Neural cell (in vitro differentiated cells): ENCODE measurements at regions not wholly inside any gene's neighbourhood (a gene's known extent, or its start where the extent isn't known, plus 50 kb on each side); places are given as distances from the start of the nearest gene placed in this dataset.

Source experiments
- H2AFZ ChIP-seq: fragments of 200-600, 300-800 bp; sonication (generic), shearing (Covaris generic); 2 replicates; pipeline ENCODE4 v1.6.0; 2014; ENCODE audit warnings: low read depth, mild to moderate bottlenecking, antibody characterized with exemption, low read length, moderate library complexity
- H3F3A ChIP-seq: fragments of 200-600 bp; shearing (Covaris generic); 2 replicates; pipeline ENCODE4 v1.6.1; 2016; ENCODE audit warnings: mild to moderate bottlenecking, moderate library complexity, mixed read lengths, antibody characterized with exemption, low read length; ENCODE audit not compliant: insufficient read depth, poor library complexity, severe bottlenecking
- H3K27ac ChIP-seq: fragments of 200-600, 300-800 bp; sonication (generic), shearing (Covaris generic); 2 replicates; pipeline ENCODE4 v1.5.1; 2014; ENCODE audit warnings: mild to moderate bottlenecking, low read length, moderate library complexity
- H3K27me3 ChIP-seq: fragments of 300-800, 200-600 bp; sonication (generic), shearing (Covaris generic); 2 replicates; pipeline ENCODE4 v1.6.0; 2014; ENCODE audit warnings: mild to moderate bottlenecking, low read depth, low read length, moderate library complexity; ENCODE audit not compliant: insufficient read depth
- H3K36me3 ChIP-seq: fragments of 300-800, 200-600 bp; sonication (generic), shearing (Covaris generic); 2 replicates; pipeline ENCODE4 v1.5.1; 2014; ENCODE audit warnings: mild to moderate bottlenecking, antibody characterized with exemption, low read length, moderate library complexity; ENCODE audit not compliant: insufficient read depth
- H3K4me2 ChIP-seq: fragments of 300-800, 200-600 bp; sonication (generic), shearing (Covaris generic); 2 replicates; pipeline ENCODE4 v1.6.0; 2014; ENCODE audit warnings: mild to moderate bottlenecking, low read length
- H3K4me3 ChIP-seq: fragments of 300-800, 200-600 bp; sonication (generic), shearing (Covaris generic); 2 replicates; pipeline ENCODE4 v1.5.1; 2014; ENCODE audit warnings: mild to moderate bottlenecking, low read length, moderate library complexity
- H3K79me2 ChIP-seq: fragments of 200-600 bp; shearing (Covaris generic); replicated peaks from 2 replicates; pipeline ENCODE4 v1.6.0; 2014; ENCODE audit warnings: mild to moderate bottlenecking, low read length, moderate library complexity; ENCODE audit not compliant: insufficient read depth
- H3K9ac ChIP-seq: fragments of 300-800, 200-600 bp; sonication (generic), shearing (Covaris generic); 2 replicates; pipeline ENCODE4 v1.6.1; 2016; ENCODE audit warnings: mild to moderate bottlenecking, low read length, mixed read lengths
- H3K9me2 ChIP-seq: fragments of 200-600 bp; shearing (Covaris generic); 2 replicates; pipeline ENCODE4 v1.6.1; 2016; ENCODE audit warnings: mild to moderate bottlenecking, low read length, mixed read lengths; ENCODE audit not compliant: insufficient read depth
- H3K9me3 ChIP-seq: fragments of 200-600, 300-800 bp; sonication (generic), shearing (Covaris generic); 2 replicates; pipeline ENCODE4 v1.6.1; 2016; ENCODE audit warnings: mild to moderate bottlenecking, mixed run types, low read length, moderate library complexity, mixed read lengths
- H4K20me1 ChIP-seq: fragments of 200-600 bp; shearing (Covaris generic); 2 replicates; pipeline ENCODE4 v1.6.1; 2016; ENCODE audit warnings: mild to moderate bottlenecking, mixed run types; ENCODE audit not compliant: insufficient read depth
- CTCF ChIP-seq: fragments of 450-650 bp; IDR thresholded peaks from 2 replicates; pipeline ENCODE4 v1.5.1; 2014; ENCODE audit warnings: antibody characterized with exemption, mild to moderate bottlenecking, moderate library complexity; ENCODE audit not compliant: poor library complexity, severe bottlenecking
- EP300 ChIP-seq: fragments of 450-650 bp; conservative IDR thresholded peaks from 2 replicates; pipeline ENCODE4 v1.6.1; 2014; ENCODE audit warnings: antibody characterized with exemption, mild to moderate bottlenecking, moderate library complexity; ENCODE audit not compliant: poor library complexity, severe bottlenecking
- EZH2 ChIP-seq: fragments of 200-600, 300-800 bp; shearing (Covaris generic), sonication (generic); IDR thresholded peaks from 2 replicates; pipeline ENCODE4 v1.6.1; 2014; ENCODE audit warnings: antibody characterized with exemption, low read length, borderline replicate concordance, mild to moderate bottlenecking; ENCODE audit not compliant: insufficient read depth, poor library complexity, severe bottlenecking
- MXI1 ChIP-seq: fragments of 450-650 bp; conservative IDR thresholded peaks from 2 replicates; pipeline ENCODE4 v1.6.1; 2014; ENCODE audit warnings: antibody characterized with exemption, mild to moderate bottlenecking; ENCODE audit not compliant: poor library complexity, severe bottlenecking
- POLR2AphosphoS5 ChIP-seq: IDR thresholded peaks from 2 replicates; pipeline ENCODE4 v1.6.1; 2012
- RAD21 ChIP-seq: fragments of 450-650 bp; conservative IDR thresholded peaks from 2 replicates; pipeline ENCODE4 v1.6.1; 2014; ENCODE audit warnings: antibody characterized with exemption, mild to moderate bottlenecking, moderate library complexity
- REST ChIP-seq: IDR thresholded peaks from 2 replicates; pipeline ENCODE4 v1.6.1; 2012; ENCODE audit warnings: borderline replicate concordance
- SMC3 ChIP-seq: fragments of 450-650 bp; conservative IDR thresholded peaks from 2 replicates; pipeline ENCODE4 v1.6.1; 2014; ENCODE audit warnings: antibody characterized with exemption, mild to moderate bottlenecking, moderate library complexity; ENCODE audit not compliant: poor library complexity
- TAF1 ChIP-seq: IDR thresholded peaks from 2 replicates; pipeline ENCODE4 v1.6.1; 2012; ENCODE audit warnings: low read depth

GRCh38 chr4:154015578-154015977, 226.7 kb upstream of the SFRP2 start:
- Histone ChIP-seq H4K20me1 (no peaks in the 10 kb centered on the region), H2AFZ (no peak overlapping the region), H3K9me3 (no peaks in the 10 kb centered on the region), H3K27ac (no peak overlapping the region), H3K4me3 (no peak overlapping the region), H3F3A (no peaks in the 10 kb centered on the region), H3K27me3 (no peaks in the 10 kb centered on the region), H3K4me2 (no peak overlapping the region), H3K9ac (no peak overlapping the region), H3K79me2 (no peaks in the 10 kb centered on the region), H3K36me3 (no peaks in the 10 kb centered on the region), H3K9me2 (no peaks in the 10 kb centered on the region)
- TF ChIP-seq CTCF: no peak
- no peak for TF ChIP-seq RAD21

- Histone ChIP-seq H3K9me3 (no peaks in the 10 kb centered on the region), H3K9me2 (no peaks in the 10 kb centered on the region), H3K4me3 (no peak overlapping the region), H3K27me3 (no peaks in the 10 kb centered on the region), H3F3A (no peaks in the 10 kb centered on the region), H3K9ac (no peak overlapping the region), H4K20me1 (no peaks in the 10 kb centered on the region), H3K4me2 (no peak overlapping the region), H3K27ac (no peak overlapping the region), H3K36me3 (no peaks in the 10 kb centered on the region), H3K79me2 (no peaks in the 10 kb centered on the region), H2AFZ (no peak overlapping the region)
- TF ChIP-seq RAD21 (no peak), MXI1 (no peak), CTCF (no peak), REST (no peak), SMC3 (no peak), EZH2 (no peak), EP300 (no peak), TAF1 (no peak), POLR2AphosphoS5 (no peak)
Observed at GRCh38 chr4:154014407-154015321, 225.8 kb upstream of the SFRP2 start.
